SK-N-SH (cell line): ENCODE measurements at regions not wholly inside any gene's neighbourhood (a gene's known extent, or its start where the extent isn't known, plus 50 kb on each side); places are given as distances from the start of the nearest gene placed in this dataset.

ENCODE experiments used
- ELF1 ChIP-seq: IDR thresholded peaks from 2 replicates; pipeline ENCODE4 v1.4.0; 2012
- EP300 ChIP-seq, 2 experiments: IDR thresholded peaks; 2 replicates each; pipeline versions ENCODE4 v1.4.0 to v1.6.1; 2012; ENCODE audit warnings: borderline replicate concordance in 1 of 2, low read depth in 1 of 2, low read length in 1 of 2
- EZH2phosphoT487 ChIP-seq: fragments of 200-600 bp; sonication (generic); IDR thresholded peaks from 2 replicates; pipeline ENCODE4 v1.6.1; 2017; ENCODE audit warnings: low read depth, mixed run types, mild to moderate bottlenecking, antibody characterized with exemption, moderate library complexity, borderline replicate concordance
- GABPA ChIP-seq: IDR thresholded peaks from 2 replicates; pipeline ENCODE4 v1.4.0; 2012; ENCODE audit warnings: low read depth, mild to moderate bottlenecking
- POLR2AphosphoS5 ChIP-seq: IDR thresholded peaks from 2 replicates; pipeline ENCODE4 v1.6.1; 2012; ENCODE audit warnings: low read depth, low read length
- RAD21 ChIP-seq: IDR thresholded peaks from 2 replicates; pipeline ENCODE4 v1.6.1; 2012; ENCODE audit warnings: mild to moderate bottlenecking, low read length
- RFX5 ChIP-seq: IDR thresholded peaks from 2 replicates; pipeline ENCODE4 v1.6.1; 2012; ENCODE audit warnings: mild to moderate bottlenecking, improper control_type of control experiment, low read length
- RXRA ChIP-seq: IDR thresholded peaks from 2 replicates; pipeline ENCODE4 v1.4.0; 2012; ENCODE audit warnings: low read depth, mild to moderate bottlenecking, borderline replicate concordance
- SIN3A ChIP-seq: IDR thresholded peaks from 2 replicates; pipeline ENCODE4 v1.6.1; 2012; ENCODE audit warnings: low read depth, mild to moderate bottlenecking, low read length, moderate library complexity, borderline replicate concordance
- YY1 ChIP-seq: IDR thresholded peaks from 2 replicates; pipeline ENCODE4 v1.4.0; 2012; ENCODE audit warnings: low read depth, mild to moderate bottlenecking
- TF ChIP-seq, protein P1 (sequence below): fragments of 200-600 bp; sonication (generic); IDR thresholded peaks from 2 replicates; pipeline ENCODE4 v1.6.1; 2017; ENCODE audit warnings: antibody characterized with exemption, mild to moderate bottlenecking, moderate library complexity
- TF ChIP-seq, protein P2 (sequence below): IDR thresholded peaks from 2 replicates; pipeline ENCODE4 v1.6.1; 2012; ENCODE audit warnings: mild to moderate bottlenecking, low read depth, low read length, moderate library complexity
- TF ChIP-seq, protein P3 (sequence below): IDR thresholded peaks from 2 replicates; pipeline ENCODE4 v1.4.0; 2012; ENCODE audit warnings: low read depth, borderline replicate concordance

DNA sequence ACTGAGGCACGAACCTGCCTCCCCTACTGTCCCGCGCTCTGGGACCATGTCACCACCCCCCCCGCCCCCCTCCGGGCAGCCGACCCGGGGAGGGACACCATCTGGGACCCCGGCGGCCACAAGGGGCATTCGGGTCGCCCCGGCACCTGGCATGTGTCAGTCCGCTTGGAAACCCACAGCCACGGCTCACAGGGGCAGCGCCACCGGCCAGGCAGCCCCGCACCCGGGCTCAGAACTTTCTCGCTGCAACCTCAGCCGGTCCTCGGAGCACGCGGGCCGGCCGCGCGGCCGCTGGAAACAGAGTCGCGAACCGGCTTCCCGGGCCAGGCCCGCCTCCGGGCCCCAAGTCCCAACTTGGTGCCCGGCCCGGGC is 159.9 kb upstream of the GRK3 start:
- TF ChIP-seq, protein P1, sequence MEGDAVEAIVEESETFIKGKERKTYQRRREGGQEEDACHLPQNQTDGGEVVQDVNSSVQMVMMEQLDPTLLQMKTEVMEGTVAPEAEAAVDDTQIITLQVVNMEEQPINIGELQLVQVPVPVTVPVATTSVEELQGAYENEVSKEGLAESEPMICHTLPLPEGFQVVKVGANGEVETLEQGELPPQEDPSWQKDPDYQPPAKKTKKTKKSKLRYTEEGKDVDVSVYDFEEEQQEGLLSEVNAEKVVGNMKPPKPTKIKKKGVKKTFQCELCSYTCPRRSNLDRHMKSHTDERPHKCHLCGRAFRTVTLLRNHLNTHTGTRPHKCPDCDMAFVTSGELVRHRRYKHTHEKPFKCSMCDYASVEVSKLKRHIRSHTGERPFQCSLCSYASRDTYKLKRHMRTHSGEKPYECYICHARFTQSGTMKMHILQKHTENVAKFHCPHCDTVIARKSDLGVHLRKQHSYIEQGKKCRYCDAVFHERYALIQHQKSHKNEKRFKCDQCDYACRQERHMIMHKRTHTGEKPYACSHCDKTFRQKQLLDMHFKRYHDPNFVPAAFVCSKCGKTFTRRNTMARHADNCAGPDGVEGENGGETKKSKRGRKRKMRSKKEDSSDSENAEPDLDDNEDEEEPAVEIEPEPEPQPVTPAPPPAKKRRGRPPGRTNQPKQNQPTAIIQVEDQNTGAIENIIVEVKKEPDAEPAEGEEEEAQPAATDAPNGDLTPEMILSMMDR: no peak
- TF ChIP-seq ELF1 (no peak), RFX5 (no peak), EP300 (IDR thresholded peaks at IDR 0.05; ENCODE audit: borderline replicate concordance in 1 of 2, low read depth in 1 of 2, low read length in 1 of 2) (no peak), RXRA (no peak), GABPA (no peak), SIN3A (no peak), YY1 (no peak), RAD21 (no peak), EZH2phosphoT487 (no peak), POLR2AphosphoS5 (no peak)
- TF ChIP-seq, protein P2, sequence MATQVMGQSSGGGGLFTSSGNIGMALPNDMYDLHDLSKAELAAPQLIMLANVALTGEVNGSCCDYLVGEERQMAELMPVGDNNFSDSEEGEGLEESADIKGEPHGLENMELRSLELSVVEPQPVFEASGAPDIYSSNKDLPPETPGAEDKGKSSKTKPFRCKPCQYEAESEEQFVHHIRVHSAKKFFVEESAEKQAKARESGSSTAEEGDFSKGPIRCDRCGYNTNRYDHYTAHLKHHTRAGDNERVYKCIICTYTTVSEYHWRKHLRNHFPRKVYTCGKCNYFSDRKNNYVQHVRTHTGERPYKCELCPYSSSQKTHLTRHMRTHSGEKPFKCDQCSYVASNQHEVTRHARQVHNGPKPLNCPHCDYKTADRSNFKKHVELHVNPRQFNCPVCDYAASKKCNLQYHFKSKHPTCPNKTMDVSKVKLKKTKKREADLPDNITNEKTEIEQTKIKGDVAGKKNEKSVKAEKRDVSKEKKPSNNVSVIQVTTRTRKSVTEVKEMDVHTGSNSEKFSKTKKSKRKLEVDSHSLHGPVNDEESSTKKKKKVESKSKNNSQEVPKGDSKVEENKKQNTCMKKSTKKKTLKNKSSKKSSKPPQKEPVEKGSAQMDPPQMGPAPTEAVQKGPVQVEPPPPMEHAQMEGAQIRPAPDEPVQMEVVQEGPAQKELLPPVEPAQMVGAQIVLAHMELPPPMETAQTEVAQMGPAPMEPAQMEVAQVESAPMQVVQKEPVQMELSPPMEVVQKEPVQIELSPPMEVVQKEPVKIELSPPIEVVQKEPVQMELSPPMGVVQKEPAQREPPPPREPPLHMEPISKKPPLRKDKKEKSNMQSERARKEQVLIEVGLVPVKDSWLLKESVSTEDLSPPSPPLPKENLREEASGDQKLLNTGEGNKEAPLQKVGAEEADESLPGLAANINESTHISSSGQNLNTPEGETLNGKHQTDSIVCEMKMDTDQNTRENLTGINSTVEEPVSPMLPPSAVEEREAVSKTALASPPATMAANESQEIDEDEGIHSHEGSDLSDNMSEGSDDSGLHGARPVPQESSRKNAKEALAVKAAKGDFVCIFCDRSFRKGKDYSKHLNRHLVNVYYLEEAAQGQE: no peak
- TF ChIP-seq, protein P3, sequence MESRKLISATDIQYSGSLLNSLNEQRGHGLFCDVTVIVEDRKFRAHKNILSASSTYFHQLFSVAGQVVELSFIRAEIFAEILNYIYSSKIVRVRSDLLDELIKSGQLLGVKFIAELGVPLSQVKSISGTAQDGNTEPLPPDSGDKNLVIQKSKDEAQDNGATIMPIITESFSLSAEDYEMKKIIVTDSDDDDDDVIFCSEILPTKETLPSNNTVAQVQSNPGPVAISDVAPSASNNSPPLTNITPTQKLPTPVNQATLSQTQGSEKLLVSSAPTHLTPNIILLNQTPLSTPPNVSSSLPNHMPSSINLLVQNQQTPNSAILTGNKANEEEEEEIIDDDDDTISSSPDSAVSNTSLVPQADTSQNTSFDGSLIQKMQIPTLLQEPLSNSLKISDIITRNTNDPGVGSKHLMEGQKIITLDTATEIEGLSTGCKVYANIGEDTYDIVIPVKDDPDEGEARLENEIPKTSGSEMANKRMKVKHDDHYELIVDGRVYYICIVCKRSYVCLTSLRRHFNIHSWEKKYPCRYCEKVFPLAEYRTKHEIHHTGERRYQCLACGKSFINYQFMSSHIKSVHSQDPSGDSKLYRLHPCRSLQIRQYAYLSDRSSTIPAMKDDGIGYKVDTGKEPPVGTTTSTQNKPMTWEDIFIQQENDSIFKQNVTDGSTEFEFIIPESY: no peak
